ENCODE measurements at regions not wholly inside any gene's neighbourhood (a gene's known extent, or its start where the extent isn't known, plus 50 kb on each side); places are given as distances from the start of the nearest gene placed in this dataset.

DNA sequence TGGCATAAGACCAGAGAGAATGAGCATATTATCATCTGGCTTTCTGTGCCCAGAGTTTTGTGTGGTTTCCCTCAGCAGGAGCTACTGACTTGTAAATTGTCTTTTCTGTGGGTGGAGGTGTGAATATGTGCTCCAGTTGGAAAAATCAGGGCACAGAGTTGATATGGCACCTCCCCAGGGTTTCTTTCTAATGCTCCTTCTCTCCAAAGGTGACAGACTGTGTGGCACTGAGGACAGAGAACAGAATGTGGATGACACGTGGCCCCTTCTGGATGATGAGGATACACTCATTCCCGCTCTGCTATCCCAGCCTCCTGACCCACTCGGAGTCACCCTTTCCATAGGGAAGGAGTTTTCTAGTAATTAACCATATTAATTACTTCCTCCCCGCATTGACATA, 221.0 kb downstream of the ICE1 start:
- TF ChIP-seq, protein P1, sequence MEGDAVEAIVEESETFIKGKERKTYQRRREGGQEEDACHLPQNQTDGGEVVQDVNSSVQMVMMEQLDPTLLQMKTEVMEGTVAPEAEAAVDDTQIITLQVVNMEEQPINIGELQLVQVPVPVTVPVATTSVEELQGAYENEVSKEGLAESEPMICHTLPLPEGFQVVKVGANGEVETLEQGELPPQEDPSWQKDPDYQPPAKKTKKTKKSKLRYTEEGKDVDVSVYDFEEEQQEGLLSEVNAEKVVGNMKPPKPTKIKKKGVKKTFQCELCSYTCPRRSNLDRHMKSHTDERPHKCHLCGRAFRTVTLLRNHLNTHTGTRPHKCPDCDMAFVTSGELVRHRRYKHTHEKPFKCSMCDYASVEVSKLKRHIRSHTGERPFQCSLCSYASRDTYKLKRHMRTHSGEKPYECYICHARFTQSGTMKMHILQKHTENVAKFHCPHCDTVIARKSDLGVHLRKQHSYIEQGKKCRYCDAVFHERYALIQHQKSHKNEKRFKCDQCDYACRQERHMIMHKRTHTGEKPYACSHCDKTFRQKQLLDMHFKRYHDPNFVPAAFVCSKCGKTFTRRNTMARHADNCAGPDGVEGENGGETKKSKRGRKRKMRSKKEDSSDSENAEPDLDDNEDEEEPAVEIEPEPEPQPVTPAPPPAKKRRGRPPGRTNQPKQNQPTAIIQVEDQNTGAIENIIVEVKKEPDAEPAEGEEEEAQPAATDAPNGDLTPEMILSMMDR (IDR thresholded peaks at IDR 0.05; ENCODE audit: insufficient read depth, low read depth, low read length, missing control alignments): no peak
- no peak overlapping the region for H3K4me3 ChIP-seq (ENCODE audit: low read length)
- no peak for DNase-seq (ENCODE audit: low read depth)

- no peak for DNase-seq (ENCODE audit: low read depth)
- H3K4me3 ChIP-seq (ENCODE audit: low read length): no peak overlapping the region
- TF ChIP-seq, protein P1 (IDR thresholded peaks at IDR 0.05; ENCODE audit: insufficient read depth, low read depth, low read length, missing control alignments): no peak
These were observed 215.7 kb downstream of the ICE1 start for GRCh38 chr5:5638211-5638610.

GRCh38 chr5:5637173-5637572, 214.7 kb downstream of the ICE1 start:
- TF ChIP-seq, protein P1 (IDR thresholded peaks at IDR 0.05; ENCODE audit: insufficient read depth, low read depth, low read length, missing control alignments): no peak

DNA sequence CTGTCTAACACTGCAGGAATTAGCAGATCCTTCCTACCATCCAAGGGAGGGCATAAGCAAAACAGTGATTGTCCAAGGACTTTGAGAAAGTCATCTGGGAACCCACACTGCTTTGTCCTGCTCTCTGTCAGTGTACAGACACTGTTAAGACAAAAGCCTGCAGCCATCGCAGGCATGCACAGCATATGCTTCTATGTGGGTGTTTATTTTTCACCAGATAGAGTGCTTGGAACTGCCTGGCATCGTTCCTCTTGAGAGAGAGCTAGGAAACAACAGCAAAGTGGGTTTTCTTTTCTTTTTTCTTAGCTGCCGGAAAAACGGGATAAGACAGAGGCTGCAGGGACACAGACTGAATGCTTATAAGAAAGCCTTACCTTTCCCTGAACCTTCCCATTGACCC, 212.3 kb downstream of the ICE1 start:
- TF ChIP-seq, protein P1 (IDR thresholded peaks at IDR 0.05; ENCODE audit: insufficient read depth, low read depth, low read length, missing control alignments): no peak
- no peak for DNase-seq (ENCODE audit: low read depth)
- H3K4me3 ChIP-seq (ENCODE audit: low read length): no peak overlapping the region

More at GRCh38 chr5:5637173-5637572, 214.7 kb downstream of the ICE1 start:
- DNase-seq (ENCODE audit: low read depth): no peak
- no peak overlapping the region for H3K4me3 ChIP-seq (ENCODE audit: low read length)

GRCh38 chr5:5633579-5633978, 211.1 kb downstream of the ICE1 start:
- DNase-seq (ENCODE audit: low read depth): no peak
- H3K4me3 ChIP-seq (ENCODE audit: low read length): no peak overlapping the region
- TF ChIP-seq, protein P1 (IDR thresholded peaks at IDR 0.05; ENCODE audit: insufficient read depth, low read depth, low read length, missing control alignments): no peak

GRCh38 chr5:5632678-5633077, 210.2 kb downstream of the ICE1 start:
- DNase-seq (ENCODE audit: low read depth): no peak
- H3K4me3 ChIP-seq (ENCODE audit: low read length): no peak overlapping the region
- TF ChIP-seq, protein P1 (IDR thresholded peaks at IDR 0.05; ENCODE audit: insufficient read depth, low read depth, low read length, missing control alignments): no peak

DNA sequence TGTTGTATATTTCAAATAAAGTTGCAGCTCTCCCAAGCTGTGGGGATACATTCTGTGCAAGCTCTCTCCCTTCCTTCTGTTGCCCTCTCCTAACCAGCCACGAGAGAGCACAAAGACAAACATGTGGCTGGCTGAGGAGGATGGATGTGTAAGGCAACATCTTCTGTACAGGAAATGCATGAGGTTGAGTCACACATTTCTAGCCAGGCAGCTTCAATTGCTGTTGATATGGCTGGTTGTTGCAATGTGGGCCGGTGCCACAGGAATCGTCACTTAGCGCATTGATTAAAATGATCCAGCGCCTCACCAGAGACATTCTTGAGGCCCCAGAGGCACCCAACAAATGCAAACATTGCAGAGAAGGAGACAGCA, 207.1 kb downstream of the ICE1 start:
- TF ChIP-seq, protein P1 (IDR thresholded peaks at IDR 0.05; ENCODE audit: insufficient read depth, low read depth, low read length, missing control alignments): no peak
- DNase-seq (ENCODE audit: low read depth): no peak
- no peak overlapping the region for H3K4me3 ChIP-seq (ENCODE audit: low read length)
